Mesodermal cell (in vitro differentiated cells): ENCODE measurements at regions not wholly inside any gene's neighbourhood (a gene's known extent, or its start where the extent isn't known, plus 50 kb on each side); places are given as distances from the start of the nearest gene placed in this dataset.

Experiments
- H3K27ac ChIP-seq: 2 replicates; pipeline ENCODE4 v1.7.0; 2013; ENCODE audit warnings: mild to moderate bottlenecking, low read depth, low read length, moderate library complexity; ENCODE audit not compliant: severe bottlenecking
- H3K36me3 ChIP-seq: 2 replicates; pipeline ENCODE4 v1.7.1; 2013; ENCODE audit warnings: mild to moderate bottlenecking, low read length, moderate library complexity; ENCODE audit not compliant: control insufficient read depth, insufficient read depth
- H3K4me1 ChIP-seq: one replicate; pipeline ENCODE4 v1.7.1; 2013; ENCODE audit warnings: mild to moderate bottlenecking, low read length; ENCODE audit not compliant: insufficient read depth, control insufficient read depth, poor library complexity, severe bottlenecking
- H3K4me3 ChIP-seq: 2 replicates; pipeline ENCODE4 v1.7.0; 2013; ENCODE audit warnings: low read length, control low read depth, mild to moderate bottlenecking; ENCODE audit not compliant: insufficient read depth, poor library complexity, severe bottlenecking; ENCODE audit errors: extremely low read depth
- H3K9me3 ChIP-seq: 2 replicates; pipeline ENCODE4 v1.7.1; 2013; ENCODE audit warnings: mild to moderate bottlenecking, low read length, moderate library complexity; ENCODE audit not compliant: control insufficient read depth
- WGBS, 2 experiments: methylation state at CpG; one replicate each; pipeline ENCODE4 v1.1.5; 2013; ENCODE audit warnings: missing lambda C conversion rate in 2 of 2; ENCODE audit not compliant: insufficient coverage in 2 of 2; 5-methylcytosine and 5-hydroxymethylcytosine counted together

DNA sequence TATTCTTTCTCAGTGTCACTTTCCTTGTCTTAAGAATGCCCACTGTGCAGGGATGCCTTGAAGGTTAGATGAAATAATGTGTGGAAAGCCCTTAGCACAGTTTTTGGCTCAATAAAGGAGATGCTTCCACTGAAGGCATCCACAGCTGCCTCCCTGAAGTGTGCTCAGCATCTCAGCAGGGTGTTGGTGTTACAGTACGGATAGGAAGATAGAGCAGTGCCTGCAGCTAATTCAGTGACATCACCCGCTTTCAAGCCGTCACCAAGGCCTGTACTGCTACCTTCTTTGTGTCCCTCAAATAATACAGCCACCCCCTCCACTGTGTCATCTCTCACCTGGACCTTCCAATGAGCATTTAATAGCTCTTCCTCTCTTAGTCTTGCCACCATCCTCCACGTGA, 59.0 kb downstream of the NDUFS5 start:
- 71 to 75% methylated on average over 3 of the region's 4 CpGs for WGBS, 2 experiments
- Histone ChIP-seq H3K36me3 (no peaks in the 10 kb centered on the region), H3K4me3 (no peak overlapping the region), H3K27ac (no peak overlapping the region), H3K4me1 (peaks cover 11% of the 10 kb centered on the region), H3K9me3 (no peaks in the 10 kb centered on the region)

DNA sequence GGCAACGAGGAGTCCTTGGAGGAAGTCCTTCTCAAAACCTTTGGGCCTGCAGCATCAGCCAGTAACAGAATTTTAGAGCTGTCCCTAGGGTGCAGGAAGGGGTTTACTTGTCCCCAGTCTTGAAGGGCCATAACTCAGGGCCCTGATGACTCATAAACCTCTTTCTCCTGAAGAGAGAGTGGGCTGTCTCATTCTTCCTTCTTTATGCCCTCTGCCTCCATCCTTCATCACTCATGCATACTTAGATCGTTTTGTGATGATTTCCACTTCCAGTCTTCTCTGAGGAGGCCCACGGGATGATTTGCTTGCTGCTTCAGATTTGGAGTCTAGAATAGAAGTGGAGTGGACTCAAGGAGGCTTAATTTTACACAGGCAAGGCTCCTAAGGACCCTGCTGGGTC, 60.2 kb downstream of the NDUFS5 start:
- peak overlapping the region; percentile 10 for H3K27ac ChIP-seq
- H3K4me1 ChIP-seq, result peaks cover 11% of the 10 kb centered on the region
- no peak overlapping the region for H3K4me3 ChIP-seq
- no peaks in the 10 kb centered on the region for H3K36me3 ChIP-seq
- no peaks in the 10 kb centered on the region for H3K9me3 ChIP-seq
- 63 to 92% methylated on average over 2 to 3 of the region's 3 CpGs for WGBS, 2 experiments

- Histone ChIP-seq H3K9me3 (no peaks in the 10 kb centered on the region), H3K4me1 (peaks cover 11% of the 10 kb centered on the region), H3K4me3 (no peak overlapping the region), H3K27ac (no peak overlapping the region), H3K36me3 (no peaks in the 10 kb centered on the region)
- WGBS, 2 experiments, result 80 to 94% methylated on average over 5 of the region's 7 CpGs
Observed at GRCh38 chr1:39086865-39087409, 60.8 kb downstream of the NDUFS5 start.

DNA sequence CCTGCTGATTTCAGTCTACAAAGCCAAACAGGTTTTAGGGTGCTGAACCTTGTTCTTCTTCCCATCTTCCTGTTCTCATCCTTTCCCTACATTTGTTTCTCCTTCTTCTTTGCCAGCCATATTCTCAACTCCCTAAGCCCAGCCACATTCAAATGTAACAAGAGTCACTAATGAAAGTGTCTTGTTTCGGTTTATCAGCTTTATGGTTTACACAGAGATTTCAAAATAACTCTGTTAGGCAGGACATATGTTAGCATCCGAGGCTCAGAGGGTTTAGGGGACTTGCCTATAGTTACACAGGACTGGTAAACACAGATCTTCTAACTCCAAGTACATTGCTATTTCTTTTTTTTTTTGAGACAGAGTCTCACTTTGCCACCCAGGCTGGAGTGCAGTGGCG, 61.3 kb downstream of the NDUFS5 start:
- Histone ChIP-seq H3K4me3 (no peak overlapping the region), H3K36me3 (no peaks in the 10 kb centered on the region), H3K9me3 (no peaks in the 10 kb centered on the region), H3K27ac (no peak overlapping the region), H3K4me1 (peaks cover 11% of the 10 kb centered on the region)
- 100% methylated on average over 1 to 2 of the region's 3 CpGs for WGBS, 2 experiments

GRCh38 chr1:39088658-39089057, 62.5 kb downstream of the NDUFS5 start:
- Histone ChIP-seq H3K36me3 (no peaks in the 10 kb centered on the region), H3K4me3 (no peak overlapping the region), H3K9me3 (no peaks in the 10 kb centered on the region), H3K27ac (no peak overlapping the region), H3K4me1 (peaks cover 11% of the 10 kb centered on the region)
- 100% methylated on average over 1 of the region's 3 CpGs for WGBS, 2 experiments

GRCh38 chr1:39089931-39090521, 63.9 kb downstream of the NDUFS5 start:
- H3K4me3 ChIP-seq, result no peak overlapping the region
- H3K9me3 ChIP-seq, result no peaks in the 10 kb centered on the region
- peak overlapping the region; percentile 37 for H3K27ac ChIP-seq
- H3K36me3 ChIP-seq, result no peaks in the 10 kb centered on the region
- H3K4me1 ChIP-seq, result peaks cover 11% of the 10 kb centered on the region
- WGBS, 2 experiments, result 55% methylated on average over 2 of the region's 3 CpGs; no CpG with 5 or more reads in 1 of the 2 experiments

DNA sequence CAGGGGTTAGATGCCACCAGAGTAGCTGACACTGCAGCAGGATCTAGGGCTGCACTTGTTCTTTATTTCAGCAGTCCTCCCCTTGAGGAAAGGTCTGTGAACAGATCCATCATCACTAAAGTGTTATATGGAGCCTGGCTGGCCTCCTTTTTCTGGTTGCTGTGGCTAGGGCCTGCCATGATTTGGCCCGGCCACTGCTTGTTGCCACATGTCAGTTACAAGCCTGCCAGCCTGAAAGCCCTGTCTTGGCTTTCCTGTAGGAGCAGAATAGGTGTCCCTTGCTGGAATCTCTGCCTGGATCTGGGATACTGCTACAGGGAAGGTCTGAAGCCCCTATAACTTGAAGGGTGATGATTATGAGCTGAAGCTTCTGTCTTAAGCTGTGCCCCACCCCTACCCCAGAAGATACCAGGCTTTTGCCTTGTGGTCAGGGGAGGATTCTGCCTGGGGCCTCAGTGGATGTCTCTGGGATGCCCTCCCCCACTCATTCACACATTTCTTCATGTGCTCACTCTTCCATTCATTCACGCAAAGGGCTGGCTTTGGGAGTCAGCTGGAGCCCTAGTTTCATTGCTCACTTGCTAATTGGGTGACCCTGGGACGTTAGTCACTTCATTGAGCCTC, 64.7 kb downstream of the NDUFS5 start:
- no peaks in the 10 kb centered on the region for H3K36me3 ChIP-seq
- no peak overlapping the region for H3K4me3 ChIP-seq
- H3K9me3 ChIP-seq, result no peaks in the 10 kb centered on the region
- peaks cover 11% of the 10 kb centered on the region for H3K4me1 ChIP-seq
- no peak overlapping the region for H3K27ac ChIP-seq
- 62 to 77% methylated on average over 3 of the region's 3 CpGs for WGBS, 2 experiments

GRCh38 chr1:39091845-39092645, 65.9 kb downstream of the NDUFS5 start:
- no peak overlapping the region for H3K4me3 ChIP-seq
- H3K9me3 ChIP-seq, result no peaks in the 10 kb centered on the region
- 63 to 70% methylated on average over 4 of the region's 7 CpGs for WGBS, 2 experiments
- no peak overlapping the region for H3K27ac ChIP-seq
- peaks cover 4% of the 10 kb centered on the region for H3K4me1 ChIP-seq
- no peaks in the 10 kb centered on the region for H3K36me3 ChIP-seq

GRCh38 chr1:39094685-39095084, 68.5 kb downstream of the NDUFS5 start:
- Histone ChIP-seq H3K9me3 (no peaks in the 10 kb centered on the region), H3K4me3 (no peak overlapping the region), H3K36me3 (no peaks in the 10 kb centered on the region), H3K4me1 (peaks cover 6% of the 10 kb centered on the region), H3K27ac (no peak overlapping the region)
- 89 to 98% methylated on average over 3 to 6 of the region's 7 CpGs for WGBS, 2 experiments

- peak overlapping the region; percentile 16 for H3K27ac ChIP-seq
Observed at GRCh38 chr1:39098546-39099250, 72.5 kb downstream of the NDUFS5 start.

More at GRCh38 chr1:39098546-39099250, 72.5 kb downstream of the NDUFS5 start:
- Histone ChIP-seq H3K4me3 (no peak overlapping the region), H3K9me3 (no peaks in the 10 kb centered on the region), H3K36me3 (no peaks in the 10 kb centered on the region), H3K4me1 (peaks cover 23% of the 10 kb centered on the region)
- WGBS, 2 experiments, result 10 to 26% methylated on average over 4 to 5 of the region's 6 CpGs
